ENCODE measurements at regions not wholly inside any gene's neighbourhood (a gene's known extent, or its start where the extent isn't known, plus 50 kb on each side); places are given as distances from the start of the nearest gene placed in this dataset.

DNA sequence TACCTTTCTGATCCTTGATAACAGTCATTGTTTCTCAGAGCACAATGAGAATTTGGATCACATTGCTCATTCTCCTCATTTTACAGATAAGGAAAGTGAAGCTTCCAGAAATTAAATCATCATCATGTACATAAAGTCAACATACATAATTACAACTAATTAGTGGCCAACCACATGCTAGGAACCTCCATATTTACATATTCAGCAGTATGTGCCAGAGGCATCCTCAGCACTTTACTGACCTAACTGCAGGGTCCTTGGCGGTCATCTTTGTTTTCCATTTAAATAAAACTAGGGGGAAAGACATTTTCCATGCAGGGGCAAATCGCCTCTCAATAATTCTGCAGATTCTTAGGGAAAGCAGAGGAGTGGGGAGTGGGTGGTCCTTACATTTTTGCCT lies 752.9 kb downstream of the KCNJ2 start (continued):
- no peak for TF ChIP-seq SIRT6 (IDR thresholded peaks at IDR 0.05; ENCODE audit: low read length)
- TF ChIP-seq KDM4A (IDR thresholded peaks at IDR 0.05; ENCODE audit: low read depth, low read length, severe bottlenecking) = no peak
- no peak for TF ChIP-seq MAFK (IDR thresholded peaks at IDR 0.05; ENCODE audit: low read depth, low read length)
- TF ChIP-seq SRF (IDR thresholded peaks at IDR 0.05; ENCODE audit: low read depth, low read length) = no peak
- TF ChIP-seq NRF1 (IDR thresholded peaks at IDR 0.05; ENCODE audit: low read depth, low read length) = no peak
- TF ChIP-seq TBP (IDR thresholded peaks at IDR 0.05; ENCODE audit: low read depth, low read length) = no peak
